ENCODE measurements at regions not wholly inside any gene's neighbourhood (a gene's known extent, or its start where the extent isn't known, plus 50 kb on each side); places are given as distances from the start of the nearest gene placed in this dataset.

GRCh38 chr5:88553986-88554385 is 285.3 kb upstream of the TMEM161B start:
- no peak overlapping the region for H3K9ac ChIP-seq (ENCODE audit: low read length)
- FAIRE-seq, result no peak
- H3K9me3 ChIP-seq (ENCODE audit: insufficient read depth, low read depth, low read length), result no peaks in the 10 kb centered on the region
- Mint-ChIP-seq H3K4me1 (ENCODE audit: low read depth, unreplicated experiment) (peaks cover 12% of the 10 kb centered on the region), H3K4me3 (ENCODE audit: unreplicated experiment) (no peak overlapping the region), H3K9me3 (ENCODE audit: unreplicated experiment) (no peaks in the 10 kb centered on the region), H3K36me3 (ENCODE audit: low read depth, unreplicated experiment) (no peaks in the 10 kb centered on the region), H3K27me3 (ENCODE audit: low read depth, unreplicated experiment) (peaks cover 3% of the 10 kb centered on the region), H3K27ac (ENCODE audit: unreplicated experiment) (no peak overlapping the region)
- H3K27me3 ChIP-seq (ENCODE audit: insufficient read depth, low read length), result no peaks in the 10 kb centered on the region
- no peak overlapping the region for H2AFZ ChIP-seq (ENCODE audit: low read depth, low read length)
- no peak overlapping the region for H3K4me3 ChIP-seq (ENCODE audit: insufficient read depth, low read depth, low read length)
- H3K36me3 ChIP-seq (ENCODE audit: insufficient read depth, low read length), result no peaks in the 10 kb centered on the region
- DNase-seq (ENCODE audit: low read depth), result no peak
- H3K4me2 ChIP-seq (ENCODE audit: low read length), result no peak overlapping the region
- H3K27ac ChIP-seq (ENCODE audit: low read depth, low read length), result no peak overlapping the region
- peaks cover 14% of the 10 kb centered on the region for H3K4me1 ChIP-seq (ENCODE audit: insufficient read depth, low read length)
- TF ChIP-seq CTCF (IDR thresholded peaks at IDR 0.05; ENCODE audit: insufficient read depth, low read depth, low read length), result no peak
- TF ChIP-seq EZH2 (IDR thresholded peaks at IDR 0.05; ENCODE audit: insufficient read depth, low read length), result no peak
- H4K20me1 ChIP-seq (ENCODE audit: insufficient read depth, low read length), result no peaks in the 10 kb centered on the region
- no peaks in the 10 kb centered on the region for H3K79me2 ChIP-seq (ENCODE audit: insufficient read depth, low read length)

- Mint-ChIP-seq H3K9me3 (ENCODE audit: unreplicated experiment) (no peaks in the 10 kb centered on the region), H3K27me3 (ENCODE audit: low read depth, unreplicated experiment) (peaks cover 3% of the 10 kb centered on the region), H3K4me3 (ENCODE audit: unreplicated experiment) (no peak overlapping the region), H3K36me3 (ENCODE audit: low read depth, unreplicated experiment) (no peaks in the 10 kb centered on the region), H3K27ac (ENCODE audit: unreplicated experiment) (no peak overlapping the region), H3K4me1 (ENCODE audit: low read depth, unreplicated experiment) (peaks cover 12% of the 10 kb centered on the region)
- H3K79me2 ChIP-seq (ENCODE audit: insufficient read depth, low read length), result no peaks in the 10 kb centered on the region
- DNase-seq (ENCODE audit: low read depth), result no peak
- H3K4me1 ChIP-seq (ENCODE audit: insufficient read depth, low read length), result peaks cover 14% of the 10 kb centered on the region
- H3K4me2 ChIP-seq (ENCODE audit: low read length), result no peak overlapping the region
- FAIRE-seq, result no peak
- H3K9ac ChIP-seq (ENCODE audit: low read length), result no peak overlapping the region
- H3K9me3 ChIP-seq (ENCODE audit: insufficient read depth, low read depth, low read length), result no peaks in the 10 kb centered on the region
- H3K36me3 ChIP-seq (ENCODE audit: insufficient read depth, low read length), result no peaks in the 10 kb centered on the region
- no peak overlapping the region for H2AFZ ChIP-seq (ENCODE audit: low read depth, low read length)
- H3K27ac ChIP-seq (ENCODE audit: low read depth, low read length), result no peak overlapping the region
- H3K27me3 ChIP-seq (ENCODE audit: insufficient read depth, low read length), result no peaks in the 10 kb centered on the region
- H3K4me3 ChIP-seq (ENCODE audit: insufficient read depth, low read depth, low read length), result no peak overlapping the region
- no peaks in the 10 kb centered on the region for H4K20me1 ChIP-seq (ENCODE audit: insufficient read depth, low read length)
- no peak for TF ChIP-seq CTCF (IDR thresholded peaks at IDR 0.05; ENCODE audit: insufficient read depth, low read depth, low read length)
- no peak for TF ChIP-seq EZH2 (IDR thresholded peaks at IDR 0.05; ENCODE audit: insufficient read depth, low read length)
Measured at GRCh38 chr5:88553136-88553875, 284.7 kb upstream of the TMEM161B start.

GRCh38 chr5:88552426-88552825 is 283.8 kb upstream of the TMEM161B start:
- Histone ChIP-seq H3K36me3 (ENCODE audit: insufficient read depth, low read length) (no peaks in the 10 kb centered on the region), H3K27ac (ENCODE audit: low read depth, low read length) (no peak overlapping the region), H3K4me1 (ENCODE audit: insufficient read depth, low read length) (peaks cover 14% of the 10 kb centered on the region), H3K79me2 (ENCODE audit: insufficient read depth, low read length) (no peaks in the 10 kb centered on the region), H3K4me3 (ENCODE audit: insufficient read depth, low read depth, low read length) (no peak overlapping the region), H3K4me2 (ENCODE audit: low read length) (no peak overlapping the region), H2AFZ (ENCODE audit: low read depth, low read length) (no peak overlapping the region), H3K9ac (ENCODE audit: low read length) (no peak overlapping the region), H3K27me3 (ENCODE audit: insufficient read depth, low read length) (no peaks in the 10 kb centered on the region), H4K20me1 (ENCODE audit: insufficient read depth, low read length) (no peaks in the 10 kb centered on the region), H3K9me3 (ENCODE audit: insufficient read depth, low read depth, low read length) (no peaks in the 10 kb centered on the region)
- Mint-ChIP-seq H3K27me3 (ENCODE audit: low read depth, unreplicated experiment) (peaks cover 3% of the 10 kb centered on the region), H3K4me3 (ENCODE audit: unreplicated experiment) (no peak overlapping the region), H3K4me1 (ENCODE audit: low read depth, unreplicated experiment) (peaks cover 12% of the 10 kb centered on the region), H3K27ac (ENCODE audit: unreplicated experiment) (no peak overlapping the region), H3K36me3 (ENCODE audit: low read depth, unreplicated experiment) (no peaks in the 10 kb centered on the region), H3K9me3 (ENCODE audit: unreplicated experiment) (no peaks in the 10 kb centered on the region)
- no peak for TF ChIP-seq EZH2 (IDR thresholded peaks at IDR 0.05; ENCODE audit: insufficient read depth, low read length)
- TF ChIP-seq CTCF (IDR thresholded peaks at IDR 0.05; ENCODE audit: insufficient read depth, low read depth, low read length), result no peak
- FAIRE-seq (no peak), DNase-seq (ENCODE audit: low read depth) (no peak)
